ENCODE measurements at regions not wholly inside any gene's neighbourhood (a gene's known extent, or its start where the extent isn't known, plus 50 kb on each side); places are given as distances from the start of the nearest gene placed in this dataset.

- H3K9me3 Mint-ChIP-seq = peaks cover 12 to 20% of the 10 kb centered on the region in 2 donors
- ATAC-seq = no peak
- no peak overlapping the region for H3K27ac Mint-ChIP-seq
- no peak for DNase-seq
- no peak overlapping the region for H3K4me3 Mint-ChIP-seq
- H3K27me3 Mint-ChIP-seq = no peaks in the 10 kb centered on the region
- H3K4me1 Mint-ChIP-seq = no peaks in the 10 kb centered on the region
Observed at GRCh38 chr16:62903961-62904502, 867.8 kb upstream of the CDH8 start.

GRCh38 chr16:62899737-62900136 lies 863.5 kb upstream of the CDH8 start:
- ATAC-seq (no peak), DNase-seq (no peak)
- Mint-ChIP-seq H3K9me3 (peaks cover 26 to 35% of the 10 kb centered on the region in 2 donors), H3K27me3 (no peaks in the 10 kb centered on the region), H3K4me3 (no peak overlapping the region), H3K4me1 (no peaks in the 10 kb centered on the region), H3K27ac (no peak overlapping the region)

GRCh38 chr16:62889097-62889496 lies 852.9 kb upstream of the CDH8 start:
- no peaks in the 10 kb centered on the region for H3K27me3 Mint-ChIP-seq
- H3K4me1 Mint-ChIP-seq = no peaks in the 10 kb centered on the region
- no peak overlapping the region for H3K4me3 Mint-ChIP-seq
- no peak for ATAC-seq
- DNase-seq = no peak
- peaks cover 4 to 23% of the 10 kb centered on the region in 2 donors for H3K9me3 Mint-ChIP-seq
- H3K27ac Mint-ChIP-seq = no peak overlapping the region

GRCh38 chr16:62883509-62883908 lies 847.3 kb upstream of the CDH8 start:
- Mint-ChIP-seq H3K4me1 (no peaks in the 10 kb centered on the region), H3K27me3 (no peaks in the 10 kb centered on the region), H3K9me3 (peaks cover 16 to 28% of the 10 kb centered on the region in 2 donors), H3K27ac (no peak overlapping the region), H3K4me3 (no peak overlapping the region)
- DNase-seq (no peak), ATAC-seq (no peak)

- Mint-ChIP-seq H3K27me3 (no peaks in the 10 kb centered on the region), H3K4me1 (no peaks in the 10 kb centered on the region), H3K4me3 (no peak overlapping the region), H3K9me3 (peaks cover 16 to 30% of the 10 kb centered on the region in 2 donors), H3K27ac (no peak overlapping the region)
- DNase-seq (no peak), ATAC-seq (no peak)
Observed at GRCh38 chr16:62882552-62883221, 846.4 kb upstream of the CDH8 start.

- no peak for ATAC-seq
- Mint-ChIP-seq H3K4me3 (no peak overlapping the region), H3K9me3 (peaks cover 17 to 37% of the 10 kb centered on the region in 2 donors), H3K27ac (no peak overlapping the region), H3K4me1 (no peaks in the 10 kb centered on the region), H3K27me3 (no peaks in the 10 kb centered on the region)
- DNase-seq = no peak
Observed at GRCh38 chr16:62876133-62876532, 839.9 kb upstream of the CDH8 start.

- H3K27me3 Mint-ChIP-seq = no peaks in the 10 kb centered on the region
- H3K4me1 Mint-ChIP-seq = no peaks in the 10 kb centered on the region
- H3K9me3 Mint-ChIP-seq = peaks cover 19 to 30% of the 10 kb centered on the region in 2 donors
- H3K4me3 Mint-ChIP-seq = no peak overlapping the region
- DNase-seq = no peak
- no peak for ATAC-seq
- no peak overlapping the region for H3K27ac Mint-ChIP-seq
Observed at GRCh38 chr16:62872339-62872738, 836.1 kb upstream of the CDH8 start.

GRCh38 chr16:62870554-62870953 lies 834.3 kb upstream of the CDH8 start:
- Mint-ChIP-seq H3K27me3 (no peaks in the 10 kb centered on the region), H3K9me3 (peaks cover 12 to 13% of the 10 kb centered on the region in 2 donors), H3K4me3 (no peak overlapping the region)

GRCh38 chr16:62869837-62870236 lies 833.6 kb upstream of the CDH8 start:
- Mint-ChIP-seq H3K27me3 (no peaks in the 10 kb centered on the region), H3K9me3 (peaks cover 6 to 13% of the 10 kb centered on the region in 2 donors), H3K27ac (no peak overlapping the region), H3K4me1 (no peaks in the 10 kb centered on the region), H3K4me3 (no peak overlapping the region)
- DNase-seq (no peak), ATAC-seq (no peak)

More at GRCh38 chr16:62870554-62870953, 834.3 kb upstream of the CDH8 start:
- Mint-ChIP-seq H3K4me1 (no peaks in the 10 kb centered on the region), H3K27ac (no peak overlapping the region)
- no peak for ATAC-seq
- no peak for DNase-seq

GRCh38 chr16:62863139-62863538 lies 826.9 kb upstream of the CDH8 start:
- Mint-ChIP-seq H3K9me3 (peaks cover 25% of the 10 kb centered on the region in 2 donors), H3K4me1 (no peaks in the 10 kb centered on the region), H3K27me3 (no peaks in the 10 kb centered on the region), H3K4me3 (no peak overlapping the region), H3K27ac (no peak overlapping the region)
- DNase-seq (no peak), ATAC-seq (no peak)

- DNase-seq = no peak
- H3K27ac Mint-ChIP-seq = no peak overlapping the region
- no peaks in the 10 kb centered on the region for H3K4me1 Mint-ChIP-seq
- H3K9me3 Mint-ChIP-seq = peaks cover 14% of the 10 kb centered on the region in 2 donors
- ATAC-seq = no peak
- no peak overlapping the region for H3K4me3 Mint-ChIP-seq
- H3K27me3 Mint-ChIP-seq = no peaks in the 10 kb centered on the region
Observed at GRCh38 chr16:62853887-62854286, 817.6 kb upstream of the CDH8 start.

GRCh38 chr16:62846399-62847057 lies 810.3 kb upstream of the CDH8 start:
- Mint-ChIP-seq H3K4me1 (no peaks in the 10 kb centered on the region), H3K9me3 (peaks cover 8 to 9% of the 10 kb centered on the region in 2 donors), H3K27me3 (no peaks in the 10 kb centered on the region), H3K27ac (no peak overlapping the region), H3K4me3 (no peak overlapping the region)
- DNase-seq = no peak
- no peak for ATAC-seq

GRCh38 chr16:62832214-62832613 lies 796.0 kb upstream of the CDH8 start:
- ATAC-seq = no peak
- Mint-ChIP-seq H3K4me1 (no peaks in the 10 kb centered on the region), H3K9me3 (peaks cover 17 to 34% of the 10 kb centered on the region in 2 donors), H3K4me3 (no peak overlapping the region), H3K27ac (no peak overlapping the region), H3K27me3 (no peaks in the 10 kb centered on the region)
- no peak for DNase-seq

GRCh38 chr16:62831235-62831850 lies 795.1 kb upstream of the CDH8 start:
- no peaks in the 10 kb centered on the region for H3K27me3 Mint-ChIP-seq
- no peak overlapping the region for H3K4me3 Mint-ChIP-seq
- ATAC-seq (no peak), DNase-seq (no peak)
- no peak overlapping the region for H3K27ac Mint-ChIP-seq
- H3K4me1 Mint-ChIP-seq = no peaks in the 10 kb centered on the region
- peaks cover 17 to 34% of the 10 kb centered on the region in 2 donors for H3K9me3 Mint-ChIP-seq

GRCh38 chr16:62829607-62830006 lies 793.4 kb upstream of the CDH8 start:
- no peak overlapping the region for H3K27ac Mint-ChIP-seq

GRCh38 chr16:62829084-62829483 lies 792.8 kb upstream of the CDH8 start:
- Mint-ChIP-seq H3K4me1 (no peaks in the 10 kb centered on the region), H3K4me3 (no peak overlapping the region), H3K9me3 (peaks cover 17 to 40% of the 10 kb centered on the region in 2 donors), H3K27ac (no peak overlapping the region), H3K27me3 (no peaks in the 10 kb centered on the region)
- DNase-seq = no peak
- ATAC-seq = no peak

More at GRCh38 chr16:62829607-62830006, 793.4 kb upstream of the CDH8 start:
- H3K4me1 Mint-ChIP-seq = no peaks in the 10 kb centered on the region
- DNase-seq = no peak
- H3K27me3 Mint-ChIP-seq = no peaks in the 10 kb centered on the region
- ATAC-seq = no peak
- H3K4me3 Mint-ChIP-seq = no peak overlapping the region
- H3K9me3 Mint-ChIP-seq = peaks cover 20 to 39% of the 10 kb centered on the region in 2 donors

All from stimulated activated naive CD8-positive, alpha-beta T cell treated with anti-CD3 and anti-CD28 coated beads, Interleukin-15, amount 100 ng/mL, for 72 hours (primary cell).